ENCODE measurements at regions not wholly inside any gene's neighbourhood (a gene's known extent, or its start where the extent isn't known, plus 50 kb on each side); places are given as distances from the start of the nearest gene placed in this dataset.

DNA sequence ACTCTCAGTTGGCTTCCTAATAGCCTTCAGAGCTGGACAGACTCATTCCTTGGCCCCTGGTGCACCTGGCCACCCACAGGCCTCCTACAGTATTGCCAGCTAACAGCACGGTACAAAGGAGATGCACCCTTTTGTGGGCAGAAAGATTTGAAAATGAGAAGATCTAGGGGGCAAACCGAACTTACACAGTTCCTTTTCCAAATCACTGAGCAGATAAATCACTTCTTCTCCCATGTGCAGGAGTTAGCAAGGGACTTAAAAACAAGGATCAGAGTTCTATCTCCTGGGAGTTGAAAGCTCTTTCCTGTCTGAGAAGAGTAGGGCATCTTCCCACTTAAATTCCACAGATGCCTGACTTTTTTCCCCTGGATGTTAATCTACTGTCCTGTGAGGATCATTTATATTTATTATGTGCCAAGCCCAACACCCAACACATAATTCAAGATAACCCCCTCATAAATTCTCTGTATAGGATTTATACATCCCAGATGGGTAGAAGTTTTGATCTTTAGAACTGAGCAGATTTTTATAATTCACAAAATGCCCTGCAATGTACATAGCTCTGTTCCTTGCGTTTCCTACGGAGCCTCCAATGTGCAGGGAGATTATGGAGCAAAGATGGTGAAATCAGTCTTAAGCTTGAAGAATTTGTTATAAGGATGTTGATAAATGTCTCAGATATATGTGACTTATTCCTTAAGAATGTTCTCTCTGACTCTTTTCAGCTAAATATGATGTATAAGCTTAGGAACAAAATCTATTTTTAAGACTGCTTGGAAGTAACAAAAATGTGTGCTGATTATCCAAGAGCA, 207.2 kb upstream of the DAPK1 start:
- DNase-seq: no peak

DNA sequence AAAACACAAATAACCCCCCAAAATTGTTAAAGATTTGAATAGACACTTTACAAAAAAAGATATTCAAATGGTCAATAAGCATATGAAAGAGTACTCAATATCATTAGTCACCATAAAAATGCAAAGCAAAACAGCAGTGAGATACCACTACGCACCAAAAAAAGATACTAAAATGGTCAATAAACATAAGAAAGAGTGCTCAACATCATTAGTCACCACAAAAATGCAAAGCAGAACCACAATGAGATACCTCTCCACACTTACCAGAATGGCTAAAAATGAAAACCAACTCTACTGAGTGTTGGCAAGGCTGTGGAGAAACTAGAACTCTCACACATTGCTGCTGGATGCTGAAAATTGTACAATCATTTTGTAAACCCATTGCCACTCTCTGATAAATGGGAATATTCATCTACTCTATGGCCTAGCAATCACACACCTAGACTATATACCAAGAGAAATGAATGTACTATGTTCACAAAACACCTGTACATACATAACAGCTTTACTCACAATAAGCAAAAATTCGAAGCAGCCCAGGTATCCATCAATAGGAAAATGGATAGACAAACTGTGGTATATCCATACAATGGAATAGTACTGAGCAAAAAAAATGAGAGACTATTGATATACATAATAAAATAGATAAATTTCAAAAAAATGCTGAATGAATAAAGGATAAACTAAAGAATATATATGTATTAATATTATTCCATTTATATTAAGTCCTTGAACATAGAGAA, 205.0 kb upstream of the DAPK1 start:
- DNase-seq: no peak

DNA sequence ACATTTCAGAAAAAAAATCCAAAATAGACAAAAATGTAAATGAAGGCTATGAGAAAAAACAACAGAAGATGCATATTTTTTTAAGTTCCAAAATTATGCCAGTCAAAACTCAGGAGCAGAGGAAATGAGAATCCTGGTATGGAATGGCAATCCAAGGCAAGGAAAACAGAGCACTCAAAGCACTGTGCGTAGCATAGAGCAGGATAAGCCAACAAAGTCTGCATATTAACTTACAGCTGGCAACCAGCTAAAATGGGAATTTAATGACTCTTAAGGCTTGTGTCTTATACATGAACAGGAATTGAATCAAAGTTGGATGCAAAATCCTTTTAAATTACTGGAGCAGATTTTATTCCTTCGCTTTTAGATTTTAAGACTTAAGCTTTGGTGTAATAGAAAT, 203.5 kb upstream of the DAPK1 start:
- DNase-seq: no peak

DNA sequence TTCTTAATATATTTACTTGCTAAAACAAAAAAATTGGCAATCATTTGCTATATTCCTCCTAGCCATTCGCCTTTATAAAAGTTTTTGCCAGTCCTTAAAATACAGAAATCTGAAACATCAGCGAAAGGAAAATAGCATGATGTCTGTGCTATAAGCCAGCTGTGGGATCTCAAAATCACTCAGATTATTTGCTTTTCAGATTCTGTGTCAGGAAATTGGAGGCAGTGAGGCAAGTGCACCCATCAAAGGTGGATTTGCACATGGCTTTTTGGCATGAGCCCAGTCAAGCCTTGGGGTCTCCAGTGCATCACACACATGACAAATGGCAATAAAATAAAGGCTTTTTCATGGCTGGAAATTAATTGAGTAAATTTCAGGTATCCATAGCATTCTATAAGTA, 196.8 kb upstream of the DAPK1 start:
- no peak for DNase-seq

DNA sequence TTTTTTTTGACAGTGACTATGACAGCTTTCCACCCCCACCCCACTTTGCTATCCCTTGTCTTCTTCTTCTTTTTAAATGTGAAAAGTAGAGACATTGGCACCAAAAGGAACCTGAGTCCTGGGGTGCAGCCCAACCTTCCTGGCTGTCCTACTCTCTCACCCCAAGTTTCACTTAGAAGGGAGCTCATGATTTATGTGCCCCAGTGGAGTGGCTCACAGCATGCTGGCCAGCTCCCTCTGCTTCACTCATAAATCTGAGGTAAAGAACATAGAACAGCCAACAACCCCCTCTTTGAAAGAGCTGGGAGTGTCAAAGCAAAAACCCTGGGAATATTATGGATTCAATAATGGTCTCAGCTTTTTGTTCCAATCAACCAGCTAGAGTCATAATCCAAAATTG, 196.3 kb upstream of the DAPK1 start:
- no peak for DNase-seq

DNA sequence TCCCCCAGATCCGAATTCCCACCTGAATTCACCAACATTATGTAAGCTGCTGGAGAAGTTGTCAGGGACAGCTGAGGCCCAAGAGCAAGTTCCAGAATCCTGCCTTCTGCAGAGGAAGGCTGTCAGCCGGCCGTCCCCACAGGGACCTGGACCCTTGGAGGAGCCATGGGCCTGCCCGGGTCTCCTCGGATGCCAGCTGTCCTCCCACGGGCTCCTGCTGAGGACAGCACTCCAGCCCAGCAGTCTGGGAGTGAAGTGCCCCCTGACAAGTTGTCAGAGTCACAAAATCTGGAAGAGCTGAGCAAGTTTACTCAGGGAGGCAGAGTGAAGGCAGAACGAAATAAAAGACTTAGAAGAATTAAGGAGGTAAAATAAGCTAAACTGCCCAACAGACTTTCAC, 192.5 kb upstream of the DAPK1 start:
- DNase-seq: no peak

DNA sequence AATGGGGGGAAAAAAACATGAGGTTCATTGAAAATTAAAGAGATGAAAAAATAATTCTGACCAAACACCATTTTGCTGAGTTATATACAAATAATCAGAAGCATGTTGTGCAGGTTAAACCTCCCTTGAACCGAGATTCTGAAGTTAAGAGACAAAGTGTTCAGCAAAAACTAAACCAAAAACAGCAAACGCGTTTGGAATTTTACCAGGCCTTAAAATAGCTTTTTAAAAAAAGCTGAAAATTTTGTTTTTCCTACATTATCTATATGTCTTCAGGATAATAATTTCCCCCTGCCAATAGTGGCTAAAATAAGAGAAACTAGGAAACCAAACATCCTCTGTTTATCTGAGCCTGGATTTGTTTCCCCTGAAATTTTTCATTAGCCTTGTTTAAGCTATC, 191.7 kb upstream of the DAPK1 start:
- no peak for DNase-seq

DNA sequence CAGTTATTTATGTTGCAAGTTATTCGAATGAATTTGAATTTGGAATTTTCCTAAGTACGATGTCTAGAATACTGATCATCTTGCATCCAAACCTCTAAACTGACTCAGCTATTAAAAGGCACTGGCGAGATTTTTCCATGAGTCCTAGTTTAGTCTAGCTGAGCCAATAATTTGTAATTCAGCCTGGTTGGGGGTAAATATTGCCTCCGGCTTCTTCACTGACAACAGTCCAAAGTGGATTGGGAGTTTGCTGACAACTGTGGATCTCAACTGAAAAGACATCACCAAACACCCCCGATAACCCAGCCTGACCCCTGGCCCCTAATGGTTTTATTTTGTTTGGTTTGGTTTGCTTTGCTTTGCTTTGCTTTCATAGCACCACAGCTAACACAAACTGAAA, 189.8 kb upstream of the DAPK1 start:
- no peak for DNase-seq

DNA sequence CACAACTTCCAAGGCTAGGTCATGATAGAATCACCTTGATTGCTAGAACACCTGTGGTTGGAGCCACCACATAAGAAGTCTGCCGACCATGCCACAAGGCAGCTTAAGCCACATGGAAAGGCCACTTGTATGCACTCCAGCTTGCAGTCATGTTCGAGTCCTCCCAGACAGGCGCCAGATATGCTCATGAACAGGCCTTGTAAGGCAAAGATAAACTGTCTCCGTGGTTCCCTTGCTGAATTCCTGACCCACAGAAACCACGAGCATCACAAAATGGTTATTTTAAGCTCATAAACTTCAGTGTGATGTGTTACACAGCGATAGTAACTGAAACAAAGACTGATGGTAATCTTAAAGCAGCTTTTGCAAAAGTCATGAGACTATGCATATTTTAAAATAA, 188.4 kb upstream of the DAPK1 start:
- no peak for DNase-seq

DNA sequence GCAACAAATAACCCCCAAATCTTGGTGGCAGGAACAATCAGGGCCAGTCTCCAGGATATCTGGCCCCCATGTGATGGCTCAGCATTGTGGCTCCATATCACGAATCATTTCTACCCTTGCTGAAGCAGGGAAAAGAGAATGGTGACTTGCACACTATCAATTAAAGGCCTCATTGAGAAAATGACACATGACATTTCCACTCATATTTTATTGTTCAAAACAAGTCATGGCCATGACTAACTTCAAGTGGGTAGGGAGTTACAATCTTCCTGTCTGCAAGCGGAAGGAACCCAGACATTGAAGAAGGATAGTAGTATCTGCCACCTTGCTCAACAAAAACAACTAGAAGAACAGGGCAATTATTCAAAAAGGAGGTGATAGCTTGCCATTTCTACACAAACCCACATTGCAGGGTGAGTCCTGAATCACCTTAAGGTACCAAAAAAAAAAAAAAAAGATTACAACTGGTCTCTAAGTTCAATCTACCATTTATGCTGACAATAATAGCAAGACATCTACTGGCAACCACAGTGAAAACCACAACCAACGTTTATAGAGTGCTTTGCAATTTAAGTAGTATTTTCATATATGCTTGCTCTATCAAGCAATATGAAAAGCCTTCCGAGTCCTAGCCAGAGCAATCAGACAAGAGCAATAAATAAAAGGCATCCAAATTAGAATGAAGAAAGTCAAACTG, 186.7 kb upstream of the DAPK1 start:
- no peak for DNase-seq

DNA sequence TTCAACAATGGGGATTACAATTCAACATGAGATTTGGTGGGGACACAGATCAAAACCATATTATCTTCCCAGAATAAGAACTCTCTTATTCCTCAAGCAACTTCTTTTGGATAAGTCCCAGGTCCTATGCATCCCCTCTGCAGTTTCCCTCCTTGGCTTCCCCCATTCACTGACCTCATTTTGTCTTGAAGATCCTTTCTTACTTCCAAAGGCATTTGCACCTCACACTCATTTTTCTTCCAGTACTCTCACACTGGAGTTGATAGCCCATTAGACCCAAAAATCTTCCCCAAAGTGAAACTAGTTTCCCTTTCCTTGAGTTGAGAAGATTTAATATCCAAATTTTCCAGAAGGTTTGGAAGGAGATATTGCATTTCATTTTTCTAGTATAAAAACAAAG, 178.0 kb upstream of the DAPK1 start:
- no peak for DNase-seq

DNA sequence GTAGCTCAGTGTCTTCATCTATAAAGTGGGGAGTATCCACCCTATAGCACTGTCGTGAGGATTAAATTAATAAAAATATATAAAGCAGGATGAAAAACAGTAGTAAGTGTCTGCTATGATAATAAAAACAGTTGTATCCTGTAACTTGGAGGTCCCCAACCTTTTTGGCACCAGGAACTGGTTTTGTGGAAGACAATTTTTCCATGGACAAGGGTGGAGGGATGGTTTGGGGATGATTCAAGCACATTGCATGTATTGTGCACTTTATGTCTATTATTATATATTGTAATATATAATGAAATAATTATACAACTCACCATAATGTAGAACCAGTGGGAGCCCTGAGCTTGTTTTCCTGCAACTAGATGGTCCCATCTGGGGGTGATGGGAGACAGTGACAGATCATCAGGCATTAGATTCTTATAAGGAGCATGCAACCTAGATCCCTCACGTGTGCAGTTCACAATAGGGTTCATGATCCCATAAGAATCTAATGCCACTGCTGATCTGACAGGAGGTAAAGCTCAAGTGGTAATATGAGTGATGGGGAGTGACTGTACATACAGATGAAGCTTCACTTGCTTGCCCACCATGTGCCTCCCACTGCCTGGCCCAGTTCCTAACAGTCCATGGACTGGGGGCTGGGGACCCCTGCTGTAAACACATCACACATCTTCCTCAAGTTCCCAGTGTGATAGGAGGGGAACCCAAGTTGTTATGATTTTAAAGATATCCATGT, 177.4 kb upstream of the DAPK1 start:
- DNase-seq: no peak

DNA sequence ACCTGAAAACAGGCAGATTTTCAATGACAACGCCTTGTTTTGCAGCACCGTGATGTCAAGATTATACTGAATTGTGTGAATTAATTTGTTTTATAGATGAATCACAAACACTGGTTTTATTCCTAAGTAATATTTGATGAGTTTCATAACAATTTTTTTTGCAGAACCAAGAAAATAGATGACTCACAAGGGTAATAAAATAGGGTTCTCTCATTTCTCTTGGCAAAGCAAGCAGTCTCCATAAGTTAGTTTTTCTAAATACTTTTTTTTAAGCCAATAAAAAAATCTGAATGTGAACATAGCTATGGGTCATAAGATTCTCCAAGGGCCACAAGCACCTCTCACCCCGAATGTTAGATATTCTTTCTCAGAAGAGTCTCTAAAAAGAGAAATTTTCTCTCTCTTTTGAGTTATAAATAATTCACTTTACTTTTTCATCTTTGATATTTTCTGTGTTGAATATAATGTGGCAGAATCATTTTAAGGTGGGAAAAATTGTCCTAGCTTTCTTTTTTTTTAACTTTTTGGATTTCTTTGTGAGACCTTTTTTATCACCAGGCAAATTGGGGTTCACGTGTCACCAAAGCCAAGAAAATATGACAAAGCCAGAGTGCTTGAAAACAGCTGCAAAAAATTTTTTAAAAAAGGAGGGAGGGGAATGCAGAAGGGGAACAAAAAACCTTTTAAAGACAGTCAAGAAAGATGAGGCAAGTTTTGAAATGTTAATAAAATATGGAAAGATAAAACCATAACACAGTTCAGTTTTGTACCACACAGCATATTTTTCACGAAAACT, 174.6 kb upstream of the DAPK1 start:
- no peak for DNase-seq

DNA sequence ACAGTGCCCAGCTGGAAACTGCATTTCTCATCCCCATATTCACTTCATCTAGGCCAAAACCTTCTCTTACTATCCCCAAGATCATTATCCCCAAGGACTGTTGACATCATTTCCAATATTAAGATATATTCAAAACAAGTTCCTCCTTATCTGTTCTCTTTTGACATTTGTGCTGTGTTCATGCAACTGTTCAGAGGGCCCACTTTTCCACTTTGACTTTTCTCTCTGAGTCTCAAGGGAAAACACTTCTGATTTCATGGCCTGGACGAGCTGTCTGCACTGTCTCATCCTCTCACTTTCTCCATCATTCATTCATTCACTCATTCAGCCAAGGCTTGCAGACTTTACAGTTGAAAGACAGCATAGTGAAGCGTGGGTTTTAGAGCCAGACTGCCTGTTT, 173.7 kb upstream of the DAPK1 start:
- DNase-seq: no peak

DNA sequence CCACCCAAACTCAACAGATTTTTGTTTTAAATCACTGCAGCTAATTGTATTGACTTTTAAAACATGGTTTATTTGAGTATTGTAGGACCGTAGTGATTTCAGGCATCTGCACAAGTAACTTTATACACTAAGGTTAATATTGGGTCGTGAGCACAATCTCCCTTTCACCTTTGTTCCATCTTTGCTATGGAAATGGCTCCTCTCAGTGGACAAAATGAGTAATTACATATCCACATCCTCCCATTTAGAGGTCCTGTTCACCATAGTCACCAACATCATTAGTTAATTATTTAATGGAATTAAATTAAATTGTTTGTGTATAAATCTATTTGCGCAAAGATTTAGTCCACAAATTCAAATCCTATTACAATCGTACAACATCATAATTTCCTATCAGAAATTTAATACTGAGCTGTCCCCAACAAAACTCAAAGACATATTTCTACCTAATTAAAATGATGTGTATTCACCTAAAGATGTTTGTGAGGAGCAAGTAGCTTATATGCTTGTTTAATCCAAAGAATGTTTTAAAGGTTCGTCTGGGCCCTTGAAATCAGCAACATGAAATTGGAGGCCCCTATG, 173.0 kb upstream of the DAPK1 start:
- DNase-seq: peak in 1 of 2 experiments; percentile 7

DNA sequence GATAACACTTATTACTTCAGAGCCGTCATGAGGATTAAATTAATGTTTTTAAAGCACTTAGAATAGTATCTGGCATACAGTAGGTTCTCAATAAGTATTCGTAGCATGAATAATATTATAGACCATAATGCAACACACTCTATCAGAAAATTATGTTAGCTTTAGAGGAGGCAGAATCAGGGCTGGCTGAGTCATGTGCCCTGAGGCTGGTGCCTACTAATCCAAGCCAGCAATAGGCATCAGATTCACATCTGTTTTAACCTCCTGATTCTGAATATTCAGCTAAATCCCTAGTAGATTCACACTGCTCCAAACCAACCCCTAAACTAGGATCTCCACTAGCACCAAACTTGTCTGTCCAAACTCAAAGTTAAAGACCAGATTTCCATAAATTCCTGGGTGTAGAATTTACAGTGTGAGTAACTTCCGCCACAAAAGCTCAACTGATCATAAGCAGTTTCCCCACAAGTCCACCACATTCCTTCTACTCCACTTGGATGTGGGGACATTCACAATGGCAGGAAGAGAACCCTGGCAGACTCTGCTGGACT, 170.0 kb upstream of the DAPK1 start:
- DNase-seq: no peak

DNA sequence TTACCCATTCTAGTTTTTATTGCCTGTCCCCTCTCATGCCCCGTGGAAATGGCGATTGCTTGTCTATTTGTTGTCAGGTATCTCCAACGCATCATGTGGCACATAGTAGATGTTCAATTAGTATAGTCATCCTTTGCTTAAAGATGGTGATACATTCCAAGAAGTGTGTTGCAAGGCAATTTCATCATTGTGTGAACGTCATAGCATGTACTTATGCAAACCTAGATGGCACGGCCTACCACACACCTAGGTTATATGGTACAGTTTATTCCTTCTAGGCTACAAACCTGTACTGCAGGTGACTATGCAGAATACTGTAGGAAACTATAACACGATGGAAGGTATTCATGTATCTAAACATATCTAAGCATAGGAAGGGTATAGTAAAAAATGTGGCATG, 163.9 kb upstream of the DAPK1 start:
- no peak for DNase-seq

DNA sequence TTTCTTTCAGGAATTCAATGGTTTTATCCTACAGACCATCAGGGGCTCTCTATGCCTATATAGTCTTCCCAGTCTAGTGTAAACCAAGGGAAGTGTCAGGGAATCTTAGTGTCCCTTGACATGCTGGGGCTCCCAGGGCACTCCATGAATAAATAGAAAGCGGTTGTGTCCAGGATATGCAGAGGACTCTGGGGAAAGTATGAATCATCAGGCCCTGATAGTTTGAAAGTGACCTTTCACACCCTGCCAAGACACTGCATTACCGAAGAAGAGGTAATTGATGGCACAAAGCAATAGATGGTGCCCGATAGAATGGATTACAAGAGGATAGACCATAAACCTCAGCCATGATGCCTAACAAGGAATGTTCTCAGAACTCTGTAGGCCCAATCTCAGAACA, 163.3 kb upstream of the DAPK1 start:
- no peak for DNase-seq

DNA sequence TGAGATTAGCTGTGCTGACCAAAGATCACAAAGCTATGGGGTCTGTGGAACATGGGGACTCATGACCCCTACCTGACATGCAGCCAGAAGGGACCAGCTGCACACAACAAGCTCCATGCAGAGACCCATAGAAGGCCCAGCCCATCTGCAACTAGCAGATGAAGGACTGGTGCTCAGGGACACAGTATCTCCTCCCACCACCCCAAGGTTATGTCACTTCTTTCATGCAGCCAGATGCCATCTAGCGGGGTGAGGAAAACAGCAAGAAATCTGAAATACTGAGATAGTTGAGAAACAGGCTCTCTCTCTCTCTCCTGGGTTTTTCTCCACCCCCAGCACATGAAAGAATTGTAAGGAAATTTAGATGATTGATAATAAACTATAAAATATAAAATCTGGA, 161.3 kb upstream of the DAPK1 start:
- DNase-seq: no peak

DNA sequence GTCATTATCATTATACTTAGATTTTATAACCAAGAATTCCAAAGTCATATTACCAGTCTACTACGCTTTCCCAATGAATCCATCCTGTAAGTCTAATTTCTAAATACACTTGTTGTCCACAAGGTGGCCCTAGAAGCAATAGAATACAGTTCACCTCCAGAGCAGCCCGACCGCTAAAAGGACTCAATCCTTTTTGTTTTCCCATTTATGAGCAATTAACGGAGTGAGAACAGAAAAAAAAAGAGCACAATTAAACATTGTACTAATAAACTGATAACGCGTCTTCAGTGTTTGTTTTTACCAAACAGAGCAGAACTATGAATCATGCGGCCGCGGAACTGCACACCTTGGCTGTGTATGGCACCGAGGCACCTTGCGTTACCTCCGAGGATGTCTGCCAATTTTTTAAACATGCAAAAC, 160.7 kb upstream of the DAPK1 start:
- DNase-seq: no peak

DNA sequence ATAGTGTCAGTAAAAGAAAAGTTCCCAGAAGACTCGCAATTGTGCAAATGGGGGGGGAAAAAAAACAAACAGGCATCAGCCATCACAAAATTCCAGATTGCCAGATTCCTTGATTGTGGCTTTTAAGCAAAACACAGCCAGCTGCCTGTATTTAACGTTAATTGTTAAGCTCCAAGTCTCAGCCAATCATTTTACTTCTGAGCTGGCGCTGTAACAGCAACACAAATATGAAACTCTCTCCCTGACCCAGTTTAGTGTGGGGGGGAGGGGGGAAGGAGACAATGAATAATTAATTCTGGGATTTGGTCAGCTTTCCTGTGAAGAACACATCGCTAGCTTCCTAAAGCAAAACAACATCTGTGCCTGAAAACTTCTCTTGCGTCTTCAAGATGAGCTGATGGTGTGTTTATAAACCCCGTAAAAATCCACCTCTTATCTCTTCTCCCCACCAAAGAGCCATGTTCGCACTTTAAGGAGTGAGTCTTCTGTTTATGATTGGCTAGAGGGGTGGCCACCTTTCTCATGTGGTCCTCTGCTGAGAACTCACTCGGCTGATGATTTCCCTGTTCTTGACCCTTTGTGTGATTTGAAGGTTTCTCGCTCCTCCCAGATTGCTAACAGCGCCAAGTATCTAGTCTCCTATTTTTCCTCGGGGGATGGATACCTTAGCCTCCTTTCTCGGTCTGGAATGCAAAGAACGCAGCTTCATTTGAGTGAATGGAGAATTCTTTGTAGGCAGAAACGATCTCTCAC, 160.2 kb upstream of the DAPK1 start:
- DNase-seq: no peak
